Hematopoietic multipotent progenitor cell treated with erythropoietin and hydrocortisone succinate and interleukin-3 and kit ligand, for 4 days (in vitro differentiated cells): ENCODE measurements at regions not wholly inside any gene's neighbourhood (a gene's known extent, or its start where the extent isn't known, plus 50 kb on each side); places are given as distances from the start of the nearest gene placed in this dataset.
"Not testable (repeated sequence)": the region's sequence is repeated elsewhere in the genome, so short reads cannot be mapped to it uniquely, and the experiment has no call there.

Experiments used
- DNase-seq: peaks from one replicate; pipeline ENCODE4 v3.0.0-alpha.2; 2015

DNA sequence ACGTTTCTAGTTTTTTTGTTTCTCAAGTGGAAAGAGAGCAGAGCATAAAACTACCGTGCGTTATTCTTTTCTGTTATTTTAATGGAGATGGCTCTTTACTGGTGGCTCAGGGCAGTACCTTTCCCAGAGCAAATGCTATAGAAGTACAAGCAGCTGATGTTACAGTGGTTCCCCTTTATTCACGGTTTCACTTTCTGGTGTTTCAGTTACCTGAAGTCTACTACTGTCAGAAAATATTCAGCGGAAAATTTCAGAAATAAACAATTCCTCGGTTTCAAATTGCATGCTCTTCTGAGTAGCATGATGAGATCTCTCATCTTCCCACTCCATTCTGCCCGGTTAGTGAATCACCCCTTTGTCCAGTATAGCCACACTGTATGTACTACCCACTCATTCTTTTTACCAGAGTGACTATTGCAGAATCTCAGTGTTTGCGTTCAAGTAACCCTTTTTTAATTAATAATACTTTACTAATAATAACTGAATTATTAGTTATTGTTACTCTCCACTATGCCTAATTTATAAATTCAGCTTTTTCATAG, 597.5 kb upstream of the ROBO2 start:
- no peak for DNase-seq

DNA sequence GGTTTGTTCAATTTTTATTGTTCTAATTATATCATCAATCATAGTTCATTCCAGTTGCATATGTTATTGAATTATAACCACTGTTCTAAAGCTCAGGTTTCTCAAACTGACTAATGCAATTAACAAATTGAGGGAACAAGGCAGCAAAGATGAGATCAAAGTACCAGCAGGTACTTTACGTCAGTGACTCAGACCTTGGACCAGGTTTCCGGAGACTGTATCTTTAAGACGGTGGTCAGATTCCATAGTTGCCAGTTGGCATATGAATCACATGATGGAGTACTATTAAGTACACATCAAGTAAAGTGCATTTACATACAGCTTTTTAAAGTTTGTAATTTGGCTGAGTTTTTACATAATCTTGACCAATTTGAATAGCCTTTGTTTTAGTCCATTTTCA, 583.6 kb upstream of the ROBO2 start:
- DNase-seq = no peak

DNA sequence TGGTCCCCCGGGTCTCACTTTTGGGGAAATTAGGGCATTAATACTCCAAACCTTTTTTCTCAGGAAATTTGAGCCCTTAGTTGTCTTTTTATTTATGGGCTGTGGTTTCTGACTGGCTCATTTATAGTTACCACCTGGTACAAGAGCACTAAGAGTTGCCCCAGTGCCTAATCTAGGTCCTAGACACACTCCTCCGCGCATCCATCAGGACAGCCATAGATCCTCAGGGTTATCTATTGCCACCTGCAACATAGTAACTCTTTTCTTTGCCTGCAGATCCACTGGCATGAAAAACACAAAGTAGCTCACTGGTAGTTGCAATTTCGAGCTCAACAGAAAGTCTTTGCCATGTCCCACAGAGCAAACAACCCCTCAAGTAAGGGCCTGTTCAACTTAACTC, 576.4 kb upstream of the ROBO2 start:
- no peak for DNase-seq

DNA sequence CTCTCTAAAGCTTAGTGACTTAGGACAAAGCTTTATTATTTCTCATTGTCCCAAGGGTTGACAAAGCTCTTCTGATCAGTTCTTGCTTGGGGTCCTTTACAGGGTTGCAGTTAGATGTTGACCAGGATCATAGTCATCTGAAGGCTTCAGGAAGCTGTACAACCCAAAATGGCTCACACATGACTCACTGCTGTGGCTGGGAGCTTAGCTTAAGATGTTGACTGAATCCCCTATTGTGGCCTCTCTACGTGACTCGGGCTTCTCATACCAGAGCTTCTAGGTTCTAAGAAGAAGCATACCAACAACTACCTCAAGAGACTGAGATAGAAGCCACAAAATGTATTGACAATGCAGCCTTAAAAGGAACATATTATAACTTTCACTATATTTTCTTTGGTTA, 569.6 kb upstream of the ROBO2 start:
- DNase-seq = no peak

DNA sequence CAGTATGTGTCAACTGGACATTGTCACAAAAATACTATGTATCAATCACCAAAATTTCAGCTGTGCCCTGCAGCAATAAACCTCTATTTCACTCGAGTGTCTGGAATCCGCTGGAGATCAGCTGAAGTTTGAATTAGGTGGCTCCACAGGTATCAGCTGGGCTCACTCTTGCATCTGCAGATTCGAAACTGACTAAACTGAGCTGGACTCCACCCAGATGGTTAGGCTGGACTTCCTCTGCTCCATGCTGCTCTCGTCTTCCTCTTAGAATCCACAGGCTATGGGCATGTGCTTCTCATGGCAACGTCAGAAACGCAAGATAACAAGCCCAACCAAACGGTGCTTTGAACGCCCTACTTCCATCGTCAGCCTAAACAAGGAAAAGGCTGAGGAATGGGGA, 565.3 kb upstream of the ROBO2 start:
- no peak for DNase-seq

DNA sequence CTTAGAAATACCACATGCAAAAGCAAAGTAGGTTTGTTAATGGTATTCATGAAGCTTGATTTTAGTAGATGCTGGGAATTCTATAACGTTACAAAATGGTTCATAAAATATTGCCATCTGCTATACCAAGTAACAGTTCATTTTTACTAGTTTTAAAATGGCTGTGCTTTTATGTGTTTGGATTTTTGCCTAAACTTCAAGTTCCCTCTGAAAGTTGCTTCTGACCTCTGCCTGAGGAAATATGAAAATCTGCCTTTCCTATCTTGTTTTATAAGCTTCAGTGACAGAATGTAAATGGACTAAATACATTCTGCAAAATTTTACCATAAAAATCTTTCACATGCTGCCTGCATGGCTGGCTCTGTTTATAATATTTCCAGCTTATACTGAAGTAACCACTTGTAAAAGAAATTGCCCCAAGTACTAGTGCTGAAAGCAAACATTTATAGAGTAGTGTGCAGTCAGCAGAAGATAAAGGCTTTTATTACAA, 560.7 kb upstream of the ROBO2 start:
- DNase-seq = no peak

DNA sequence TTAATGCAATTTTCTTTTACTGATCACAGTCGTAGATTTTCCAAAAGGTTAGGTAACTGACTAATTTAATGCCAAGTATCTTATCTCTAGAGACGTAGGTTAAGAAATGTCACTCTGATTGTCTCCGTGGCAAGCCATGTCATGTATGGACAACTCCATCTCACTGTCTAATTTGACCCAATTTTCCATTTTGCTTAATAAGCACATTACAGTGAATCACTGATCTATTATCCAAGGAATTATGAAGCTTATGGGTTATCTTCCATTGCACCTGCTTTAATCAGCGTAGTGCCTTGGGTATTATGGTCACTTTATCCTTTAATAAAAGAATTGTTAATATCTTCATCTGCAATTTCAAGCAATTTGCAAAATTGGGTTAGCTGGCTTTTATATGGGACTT, 557.4 kb upstream of the ROBO2 start:
- no peak for DNase-seq

DNA sequence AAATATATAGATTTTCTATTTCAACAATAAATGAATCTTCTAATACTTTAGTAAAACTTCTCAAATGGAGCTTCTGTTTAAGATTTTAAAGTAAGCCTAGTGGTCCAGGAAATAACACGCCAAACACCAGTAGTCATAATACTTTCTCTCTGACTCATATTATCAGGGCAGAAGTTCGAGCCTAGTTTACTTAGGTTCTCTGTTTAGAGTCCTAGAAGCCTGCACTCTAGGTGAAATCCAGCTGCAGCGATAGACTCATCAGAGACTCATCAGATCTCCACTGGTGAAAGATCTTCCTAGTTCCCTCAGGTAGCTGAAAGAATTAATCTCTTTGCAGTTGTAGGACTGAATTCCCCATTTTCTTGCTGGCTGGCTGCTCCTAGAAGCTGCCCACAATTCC, 552.5 kb upstream of the ROBO2 start:
- no peak for DNase-seq

DNA sequence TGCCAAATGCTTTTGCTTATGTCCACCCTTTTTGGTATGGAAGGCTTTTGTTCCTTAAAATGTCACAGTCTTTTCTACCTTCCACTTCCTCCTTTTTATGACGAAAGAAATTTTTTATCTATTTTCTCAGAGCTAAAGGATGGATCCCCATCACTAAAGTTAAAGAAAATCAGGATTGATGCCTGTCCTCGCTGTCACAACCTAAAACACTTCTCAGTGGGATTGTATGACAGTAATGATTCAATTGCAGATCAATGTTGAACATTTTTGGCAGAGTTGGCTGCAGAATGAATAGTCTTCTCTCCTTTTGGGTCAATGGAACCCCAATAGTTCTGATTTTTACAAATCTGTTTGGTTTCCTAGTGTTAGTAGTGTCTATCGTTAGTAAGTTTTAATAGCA, 549.8 kb upstream of the ROBO2 start:
- no peak for DNase-seq

DNA sequence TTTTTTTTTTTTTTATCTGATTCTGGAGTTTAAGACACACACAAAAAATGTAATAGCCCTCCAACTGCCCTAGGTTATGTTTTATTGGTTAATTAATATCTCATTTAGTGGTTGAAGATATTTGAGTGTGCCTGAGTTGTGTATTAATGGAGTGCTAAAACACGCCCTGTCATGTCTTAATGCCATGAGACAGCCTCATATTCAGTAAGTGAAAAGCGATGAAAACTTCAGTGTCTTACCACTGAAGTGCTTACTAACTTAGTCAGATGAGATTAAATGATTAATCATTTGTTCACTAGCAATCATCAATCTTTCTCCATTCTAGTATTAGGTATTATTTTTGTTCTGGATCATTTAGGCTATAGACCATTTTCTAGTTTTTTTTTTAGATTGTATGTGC, 544.7 kb upstream of the ROBO2 start:
- no peak for DNase-seq

DNA sequence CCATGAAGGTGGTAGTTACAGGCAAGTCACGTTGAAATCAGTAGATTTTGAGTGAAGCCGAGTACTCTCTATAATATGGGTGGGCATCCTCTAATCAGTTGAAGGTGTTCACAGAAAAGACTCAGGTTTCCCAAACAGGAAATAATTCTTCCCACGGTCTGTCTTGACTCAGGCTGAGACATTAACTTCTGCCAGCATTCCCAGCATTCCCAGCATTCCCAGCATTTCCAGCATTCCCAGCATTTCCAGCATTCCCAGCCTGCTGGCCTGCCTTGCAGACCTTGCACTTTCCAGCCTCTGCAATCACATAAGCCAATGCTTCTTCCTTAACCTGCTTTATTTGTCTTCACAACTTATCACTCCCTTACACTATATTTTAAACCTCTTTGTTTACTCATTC, 542.3 kb upstream of the ROBO2 start:
- DNase-seq = no peak

DNA sequence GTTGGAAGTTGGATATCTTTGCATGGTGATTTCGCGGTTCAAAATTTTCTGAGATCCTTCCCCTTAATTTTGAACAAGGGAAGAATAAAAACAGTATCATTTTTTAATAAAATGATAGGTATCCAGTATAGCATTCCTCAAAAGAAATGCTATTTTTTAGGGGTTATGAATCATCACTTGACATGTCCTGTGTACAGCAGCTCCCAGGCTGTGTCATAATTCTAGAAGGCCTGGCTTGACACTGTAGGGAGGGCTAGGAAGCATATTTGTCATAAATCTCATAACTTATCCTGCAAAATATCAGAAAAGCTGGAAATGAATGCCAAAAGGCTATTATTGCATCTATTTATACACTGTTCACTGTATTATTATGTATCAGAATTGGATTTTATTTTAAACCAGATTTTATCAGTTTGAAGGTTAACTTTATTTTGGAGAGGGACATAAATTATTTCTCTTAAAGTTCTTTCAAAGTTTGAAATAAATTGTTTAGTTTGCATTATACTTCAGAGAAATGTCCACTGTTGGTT, 539.1 kb upstream of the ROBO2 start:
- DNase-seq = no peak

DNA sequence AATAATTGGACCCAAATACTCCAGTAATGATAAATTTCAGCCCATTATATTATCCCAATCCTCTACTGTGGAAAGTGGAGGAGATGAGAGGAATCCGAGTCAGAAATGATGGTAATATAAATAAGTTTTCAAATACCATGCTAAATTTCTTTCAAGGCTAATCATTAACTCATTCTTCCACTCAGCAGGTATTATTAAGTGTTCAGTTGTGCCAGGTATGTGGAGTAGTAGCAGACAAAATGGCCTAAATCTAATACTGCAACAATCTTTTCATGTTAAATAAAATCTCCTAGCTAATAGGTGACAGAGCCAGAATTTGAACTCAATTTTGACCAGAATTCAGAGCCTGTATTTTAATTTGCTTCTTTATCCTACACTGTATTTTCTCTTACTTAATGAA, 538.6 kb upstream of the ROBO2 start:
- DNase-seq = no peak

DNA sequence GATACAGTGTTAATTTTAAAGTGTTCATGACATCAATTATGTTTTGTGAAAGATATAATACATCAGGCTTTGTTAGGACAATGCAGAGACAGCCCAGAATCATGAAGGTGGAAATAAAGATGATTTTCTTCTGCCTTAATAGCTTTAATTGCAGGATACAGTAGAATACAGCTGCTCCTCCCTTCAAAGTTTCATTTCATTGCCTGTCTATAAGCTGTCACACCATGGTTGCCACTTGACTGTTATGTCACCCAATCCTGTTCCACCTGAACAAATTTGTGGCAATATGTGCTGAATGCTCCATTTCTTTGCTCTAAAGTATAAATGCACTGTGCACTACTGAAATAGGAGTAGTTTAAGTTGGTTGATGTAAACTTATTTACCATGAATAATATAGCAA, 537.8 kb upstream of the ROBO2 start:
- DNase-seq = no peak

DNA sequence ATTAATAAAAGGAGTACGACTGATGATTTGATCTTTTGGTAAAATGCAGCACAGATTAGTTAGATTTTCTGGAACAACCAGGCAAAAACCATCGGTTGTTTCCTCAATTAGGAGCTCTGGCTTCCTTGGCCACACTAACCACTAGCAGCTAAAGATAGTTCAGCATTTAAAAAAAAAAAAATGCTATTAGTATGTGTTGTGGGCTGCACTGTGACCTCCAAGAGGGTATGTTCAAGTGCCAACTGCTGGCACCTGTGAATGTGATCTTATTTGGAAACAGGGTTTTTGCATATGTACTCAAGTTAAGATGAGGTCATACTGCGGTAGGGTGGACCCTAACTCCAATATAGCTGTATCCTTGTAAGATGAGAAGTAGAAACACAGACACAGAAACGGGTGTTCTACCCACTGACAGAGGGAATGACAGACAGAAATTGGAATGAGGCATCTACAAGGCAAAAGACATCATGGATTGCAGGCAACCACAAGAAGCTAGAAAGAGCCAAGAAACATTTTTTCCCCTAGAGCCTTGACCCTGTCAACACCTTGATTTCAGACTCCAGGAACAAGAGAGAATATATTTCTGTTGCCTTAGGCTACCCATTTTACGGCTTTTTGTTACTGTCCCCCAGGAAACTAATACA, 534.6 kb upstream of the ROBO2 start:
- DNase-seq = no peak

DNA sequence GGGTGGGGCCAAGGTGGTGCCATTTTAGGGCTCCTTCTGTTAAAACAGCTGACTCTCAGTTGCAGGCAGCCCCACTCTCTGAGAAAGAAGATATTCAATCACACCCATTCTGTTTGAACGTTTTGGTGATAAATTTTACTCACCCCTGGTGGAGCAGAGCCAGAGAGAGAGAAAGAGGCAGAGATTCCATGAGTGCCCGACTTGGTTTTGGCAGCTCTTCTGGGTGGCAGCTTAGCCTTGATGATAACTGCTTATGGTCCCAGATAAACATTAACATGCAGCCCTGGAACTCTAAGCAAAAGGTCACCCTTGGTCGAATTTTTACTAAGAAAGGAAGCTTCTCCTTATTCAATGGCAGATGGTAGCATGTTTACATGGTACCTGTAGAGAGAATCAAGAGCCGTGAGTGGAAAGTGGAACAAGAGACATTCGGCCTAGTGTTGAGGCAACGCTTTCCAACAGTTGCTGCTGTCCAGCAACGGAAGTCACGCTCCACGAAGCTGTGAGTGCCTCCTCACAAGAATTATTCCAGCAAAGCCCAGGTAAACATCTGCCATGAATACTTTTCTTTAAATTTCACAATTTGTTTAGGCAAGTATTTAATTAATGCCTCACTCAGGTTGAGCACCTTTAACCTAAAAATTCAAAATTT, 530.6 kb upstream of the ROBO2 start:
- DNase-seq = no peak

DNA sequence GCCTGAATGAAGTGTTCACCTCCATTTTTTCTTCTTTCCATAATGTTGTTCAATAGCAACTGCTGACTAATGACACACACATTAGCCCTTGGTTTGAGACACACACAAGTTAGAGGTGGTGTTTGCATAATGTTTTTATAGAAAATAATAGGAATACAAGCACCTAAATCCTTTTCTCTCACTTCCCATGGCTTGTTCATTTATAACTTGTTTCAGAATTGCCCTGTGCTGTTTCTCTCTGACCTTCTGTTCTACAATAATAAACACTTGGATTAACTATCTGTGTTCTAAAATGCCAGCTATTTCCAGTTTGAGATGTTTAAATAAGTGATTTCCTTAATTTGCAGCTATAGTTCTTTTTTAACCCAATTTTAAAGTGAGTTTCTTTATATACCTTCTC, 525.1 kb upstream of the ROBO2 start:
- DNase-seq = no peak

DNA sequence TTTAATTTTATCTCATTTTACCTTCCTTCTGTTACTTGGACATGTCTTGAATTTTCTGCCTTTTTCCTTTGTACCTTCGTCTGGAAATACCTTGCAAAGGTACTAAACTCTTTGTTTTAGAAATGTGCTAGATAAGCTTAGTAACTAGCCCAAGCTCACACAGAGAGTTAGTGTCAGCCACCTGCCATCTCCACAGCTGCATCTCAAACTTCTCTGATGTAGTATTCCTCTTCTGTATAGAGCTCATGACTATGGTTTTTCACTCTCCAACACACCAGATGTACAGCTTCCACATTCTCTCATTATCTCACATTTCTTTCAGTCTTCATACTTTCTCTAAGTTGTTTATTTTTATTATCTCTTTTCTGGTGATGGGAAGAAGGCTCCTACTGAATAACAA, 516.6 kb upstream of the ROBO2 start:
- no peak for DNase-seq

DNA sequence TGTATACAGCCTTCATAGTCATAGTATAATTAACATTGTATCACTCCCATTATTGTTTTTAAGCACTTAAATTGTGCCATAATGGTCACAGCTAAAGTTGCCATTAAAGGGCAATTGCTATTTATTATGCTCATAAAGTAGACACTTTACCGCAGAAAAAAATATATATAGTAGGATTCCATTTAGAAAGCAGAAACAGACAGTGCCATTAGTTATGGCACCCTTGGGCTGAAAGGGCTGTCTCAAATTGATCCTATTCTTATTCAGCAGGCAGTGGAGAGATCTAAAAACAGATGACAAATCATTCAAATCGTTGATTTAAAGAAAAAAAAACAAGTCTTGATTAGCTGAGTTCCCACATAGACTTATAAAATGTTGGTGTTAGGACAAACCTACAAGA, 514.2 kb upstream of the ROBO2 start:
- no peak for DNase-seq

DNA sequence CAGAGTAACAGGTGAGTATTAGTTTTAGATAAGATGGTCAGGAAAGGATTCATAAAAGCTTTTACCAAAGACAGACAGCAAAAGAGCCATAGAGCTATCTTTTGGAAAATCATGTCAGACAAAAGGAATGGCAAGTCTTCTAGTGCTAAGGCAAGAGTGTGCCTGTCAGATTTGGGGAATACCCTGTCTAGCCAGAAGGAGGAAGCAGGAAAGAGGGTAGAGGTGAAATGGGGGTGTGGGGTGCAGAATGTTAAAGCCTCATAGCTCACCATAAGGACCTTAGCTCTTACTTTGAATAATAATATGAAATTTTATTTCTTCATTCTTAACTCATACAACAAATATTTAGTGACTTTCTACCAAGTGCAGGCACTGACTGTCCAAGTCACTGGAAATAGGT, 512.1 kb upstream of the ROBO2 start:
- DNase-seq = no peak

DNA sequence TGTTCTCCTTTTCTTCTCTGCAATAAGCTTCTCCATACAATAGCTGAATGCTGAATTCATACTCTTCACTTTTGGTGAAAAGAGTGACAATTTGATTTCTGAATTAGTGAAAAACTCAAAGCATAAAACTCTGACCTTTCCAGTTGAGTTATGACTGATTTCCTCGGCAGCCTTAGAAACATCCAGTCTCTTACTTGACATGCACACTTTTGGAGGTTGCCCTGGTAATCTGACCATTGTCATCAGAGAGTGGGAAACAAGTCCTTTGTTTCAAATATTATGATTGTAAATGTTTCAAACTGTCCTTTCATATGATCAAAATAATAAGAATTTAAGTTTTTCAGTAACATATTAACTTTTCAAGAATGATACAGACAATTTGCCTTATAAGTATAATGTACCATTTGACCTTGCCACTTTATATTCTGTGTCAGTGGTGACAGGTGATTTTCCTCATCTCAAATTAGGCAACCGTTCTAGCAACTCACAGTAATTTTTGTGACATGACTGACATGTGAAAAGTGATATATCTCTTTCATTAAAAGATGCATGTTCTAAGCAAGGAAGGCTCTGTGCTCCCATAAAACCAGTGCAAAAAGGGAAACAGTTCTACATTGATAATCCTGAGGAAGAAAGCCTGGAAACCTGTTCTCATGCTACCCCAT, 507.6 kb upstream of the ROBO2 start:
- DNase-seq = no peak

DNA sequence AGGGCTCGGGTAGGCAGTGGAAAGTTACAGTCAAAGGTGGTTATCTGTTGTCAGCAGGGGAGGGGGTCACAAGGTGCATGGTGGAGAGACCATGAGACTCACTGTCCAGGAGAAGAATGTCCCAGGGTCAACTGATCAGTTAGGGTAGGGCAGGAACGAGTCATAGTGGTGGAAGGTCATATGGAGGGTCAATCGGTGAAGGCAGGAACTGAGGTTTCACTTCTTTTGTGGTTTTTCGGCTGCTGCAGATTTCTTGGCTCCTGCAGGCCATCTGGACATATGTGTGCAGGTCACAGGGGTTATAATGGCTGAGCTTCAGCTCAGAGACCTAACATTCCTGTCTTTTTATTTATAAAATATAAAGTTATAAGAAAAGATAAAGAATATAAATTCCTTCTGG, 506.2 kb upstream of the ROBO2 start:
- not testable (repeated sequence) for DNase-seq

DNA sequence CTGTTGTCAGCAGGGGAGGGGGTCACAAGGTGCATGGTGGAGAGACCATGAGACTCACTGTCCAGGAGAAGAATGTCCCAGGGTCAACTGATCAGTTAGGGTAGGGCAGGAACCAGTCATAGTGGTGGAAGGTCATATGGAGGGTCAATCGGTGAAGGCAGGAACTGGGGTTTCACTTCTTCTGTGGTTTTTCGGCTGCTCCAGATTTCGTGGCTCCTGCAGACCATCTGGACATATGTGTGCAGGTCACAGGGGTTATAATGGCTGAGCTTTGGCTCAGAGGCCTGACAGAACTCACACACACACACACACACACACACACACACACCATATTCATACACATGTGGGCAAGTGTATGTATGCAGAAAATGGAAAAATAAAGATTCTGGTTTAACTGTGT, 502.0 kb upstream of the ROBO2 start:
- DNase-seq = not testable (repeated sequence)

DNA sequence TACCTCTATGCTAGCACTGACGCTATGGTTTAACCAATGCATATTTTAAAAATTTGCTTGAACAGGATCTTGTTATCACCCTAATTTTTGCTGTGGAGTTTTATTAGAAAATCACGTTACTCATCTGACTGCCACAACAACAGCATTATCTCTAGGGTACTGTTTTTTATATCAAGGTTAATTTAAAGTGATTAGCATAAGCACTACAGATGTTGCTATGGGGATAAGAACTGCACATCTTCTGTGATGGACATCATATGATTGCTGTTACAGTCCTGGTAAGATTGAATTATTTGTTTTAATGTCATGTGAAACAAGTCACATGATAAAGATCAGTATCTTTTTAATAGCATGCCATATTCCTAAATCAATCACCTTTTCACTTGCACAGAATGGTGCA, 492.2 kb upstream of the ROBO2 start:
- DNase-seq = no peak
